K562 (cell line): ENCODE measurements at regions not wholly inside any gene's neighbourhood (a gene's known extent, or its start where the extent isn't known, plus 50 kb on each side); places are given as distances from the start of the nearest gene placed in this dataset.
A peak's percentile ranks its signal among the peaks of the same experiment; 100 is the strongest.

Experiments
- ATAC-seq: fragments of 200-7000 bp; cut with Tn5 transposase; 3 replicates; pipeline ENCODE4 v1.9.1; 2020; ENCODE audit warnings: moderate library complexity
- BruUV-seq: library from RNA; stranded (reverse); fragments of 400-500 nt; replicated peaks from 2 replicates; lab custom pipeline; 2021; lab: Mats Ljungman, UMichigan
- CTCF ChIA-PET: fragments of 300-600 bp; formaldehyde crosslinking; extraction: SDS; loops from one replicate; lab custom pipeline; 2021; ENCODE audit warnings: low intra/inter-chr PET ratio; lab: Yijun Ruan, JAX
- POLR2A ChIA-PET: fragments of 300-600, 350-650 bp; sonication (Branson Sonifier 250); formaldehyde crosslinking; extraction: SDS; loops from one replicate; lab custom pipeline; 2021; ENCODE audit warnings: antibody characterized with exemption, inconsistent platforms; lab: Yijun Ruan, JAX
- DNase-seq, 4 experiments: peaks; one replicate each; pipeline versions ENCODE4 v3.0.0 to v3.0.0-alpha.2; 2011 to 2018; ENCODE audit warnings: low spot score in 3 of 4, mixed read lengths in 3 of 4; ENCODE audit errors: extremely low read depth in 1 of 4
- FAIRE-seq: peaks from 2 replicates; lab custom pipeline; 2011; peaks lifted over from hg19 to GRCh38; lab: Jason Lieb, UNC
- H2AFZ ChIP-seq: 2 replicates; pipeline ENCODE4 v1.6.0; 2011; ENCODE audit warnings: low read depth, low read length, control low read depth, inconsistent platforms
- H3K27ac ChIP-seq: fragments of 200-600 bp; 3 replicates; pipeline ENCODE4 v1.8.0; 2011; ENCODE audit warnings: low read depth, mild to moderate bottlenecking, control low read depth, inconsistent platforms, low read length, moderate library complexity, mixed read lengths; ENCODE audit errors: extremely low read depth
- H3K27me3 ChIP-seq, 2 experiments: fragments of 300-600 bp in 1 of 2; 2 replicates in 1 of 2; 3 replicates in 1 of 2; pipeline versions ENCODE4 v1.6.0 to v1.8.0; 2011; ENCODE audit warnings: inconsistent platforms in 2 of 2, low read length in 2 of 2, mild to moderate bottlenecking in 1 of 2, mixed read lengths in 1 of 2, moderate library complexity in 1 of 2; ENCODE audit not compliant: control insufficient read depth in 2 of 2, insufficient read depth in 2 of 2
- H3K36me3 ChIP-seq: fragments of 300-600 bp; 3 replicates; pipeline ENCODE4 v1.8.0; 2011; ENCODE audit warnings: mild to moderate bottlenecking, low read length, inconsistent platforms; ENCODE audit not compliant: control insufficient read depth, insufficient read depth
- H3K4me1 ChIP-seq, 2 experiments: fragments of 200-600 bp in 1 of 2; replicated peaks in 1 of 2; 2 replicates in 1 of 2; 3 replicates in 1 of 2; pipeline versions ENCODE4 v1.5.1 to v1.8.0; 2011; ENCODE audit warnings: inconsistent platforms in 2 of 2, low read length in 2 of 2, mild to moderate bottlenecking in 1 of 2, mixed read lengths in 1 of 2, moderate library complexity in 1 of 2; ENCODE audit not compliant: control insufficient read depth in 2 of 2, insufficient read depth in 2 of 2
- H3K4me2 ChIP-seq: 2 replicates; pipeline ENCODE4 v1.6.1; 2011; ENCODE audit warnings: low read length, control low read depth, inconsistent platforms, mixed read lengths; ENCODE audit not compliant: insufficient read depth
- H3K4me3 ChIP-seq: fragments of 200-600 bp; sonication (generic), shearing (Covaris generic); 2 replicates; pipeline ENCODE4 v1.5.1; 2016; ENCODE audit warnings: control low read depth, inconsistent platforms
- H3K79me2 ChIP-seq: fragments of 200-600 bp; 3 replicates; pipeline ENCODE4 v1.8.0; 2011; ENCODE audit warnings: low read length, inconsistent platforms; ENCODE audit not compliant: control insufficient read depth, insufficient read depth
- H3K9ac ChIP-seq, 2 experiments: 2 replicates each; pipeline versions ENCODE4 v1.6.0 to v1.6.1; 2011; ENCODE audit warnings: low read depth in 2 of 2, low read length in 2 of 2, control low read depth in 1 of 2, inconsistent platforms in 1 of 2, mild to moderate bottlenecking in 1 of 2, mixed read lengths in 1 of 2; ENCODE audit not compliant: insufficient read depth in 1 of 2
- H3K9me1 ChIP-seq: one replicate; pipeline ENCODE4 v1.6.0; 2011; ENCODE audit warnings: inconsistent platforms, mild to moderate bottlenecking, low read length, moderate library complexity; ENCODE audit not compliant: control insufficient read depth, insufficient read depth
- H3K9me3 ChIP-seq: replicated peaks from 2 replicates; pipeline ENCODE4 v1.5.1; 2011; ENCODE audit warnings: low read depth, low read length, inconsistent platforms; ENCODE audit not compliant: control insufficient read depth, insufficient read depth
- H4K20me1 ChIP-seq: replicated peaks from 2 replicates; pipeline ENCODE4 v1.6.1; 2011; ENCODE audit warnings: low read length, inconsistent platforms, mixed read lengths; ENCODE audit not compliant: control insufficient read depth, insufficient read depth
- MYC ChIP-seq, 2 experiments: fragments of 250-450 bp in 1 of 2; sonication (Bioruptor Pico) in 1 of 2; IDR thresholded peaks; 2 replicates each; pipeline versions ENCODE4 v1.5.1 to v1.6.1; 2012 to 2021; ENCODE audit warnings: low read depth in 2 of 2, borderline replicate concordance in 1 of 2, improper control_type of control experiment in 1 of 2, low read length in 1 of 2, mild to moderate bottlenecking in 1 of 2, moderate library complexity in 1 of 2
- RBFOX2 ChIP-seq: fragments of 200-400 bp; formaldehyde crosslinking; IDR thresholded peaks from 2 replicates; pipeline ENCODE4 v1.6.1; 2017; ENCODE audit warnings: low read depth, mild to moderate bottlenecking, low read length, moderate library complexity
- WGBS: fragments of 100-300 bp; shearing (Covaris generic); methylation state at CpG from one replicate; pipeline ENCODE4 v1.1.6; 2016; ENCODE audit warnings: low coverage, mixed read lengths; ENCODE audit not compliant: insufficient coverage; ENCODE audit errors: missing lambda C conversion rate; 5-methylcytosine and 5-hydroxymethylcytosine counted together
- in situ Hi-C: fragments of 300-500 bp; cut with MboI; formaldehyde crosslinking; loops from 4 replicates; pipeline ENCODE4 v1.15.0; 2018; ENCODE audit warnings: inconsistent platforms, mixed read lengths
- intact Hi-C: fragments of 100-400 bp; cut with micrococcal nuclease; formaldehyde crosslinking; loops from 2 replicates; pipeline ENCODE4 v1.14.2; 2022
- TF ChIP-seq, protein P1 (sequence below), 3 experiments: fragments of 200-800 bp in 1 of 3; sonication (Bioruptor generic) in 1 of 3; sonication (generic) in 1 of 3; formaldehyde crosslinking in 1 of 3; IDR thresholded peaks; 2 replicates each; pipeline versions ENCODE4 v1.6.1 to v1.8.0; 2016 to 2022; ENCODE audit warnings: mild to moderate bottlenecking in 2 of 3, missing compliant biosample characterization in 2 of 3, missing genetic modification characterization in 2 of 3, missing genetic modification reagents in 1 of 3
- TF ChIP-seq, protein P2 (sequence below), 2 experiments: IDR thresholded peaks; 2 replicates each; pipeline ENCODE4 v1.6.1; 2011; ENCODE audit warnings: borderline replicate concordance in 1 of 2, control low read depth in 1 of 2, low read depth in 1 of 2, low read length in 1 of 2, mild to moderate bottlenecking in 1 of 2, mixed read lengths in 1 of 2, moderate library complexity in 1 of 2; ENCODE audit not compliant: insufficient read depth in 1 of 2, insufficient read length in 1 of 2, poor library complexity in 1 of 2, severe bottlenecking in 1 of 2; ENCODE audit errors: extremely low read depth in 1 of 2
- TF ChIP-seq, protein P3 (sequence below): fragments of 450-650 bp; IDR thresholded peaks from 2 replicates; pipeline ENCODE4 v1.6.1; 2017; ENCODE audit warnings: antibody characterized with exemption, mild to moderate bottlenecking
- TF ChIP-seq, protein P4 (sequence below): fragments of 450-650 bp; IDR thresholded peaks from 2 replicates; pipeline ENCODE4 v1.6.1; 2018; ENCODE audit not compliant: partially characterized antibody

DNA sequence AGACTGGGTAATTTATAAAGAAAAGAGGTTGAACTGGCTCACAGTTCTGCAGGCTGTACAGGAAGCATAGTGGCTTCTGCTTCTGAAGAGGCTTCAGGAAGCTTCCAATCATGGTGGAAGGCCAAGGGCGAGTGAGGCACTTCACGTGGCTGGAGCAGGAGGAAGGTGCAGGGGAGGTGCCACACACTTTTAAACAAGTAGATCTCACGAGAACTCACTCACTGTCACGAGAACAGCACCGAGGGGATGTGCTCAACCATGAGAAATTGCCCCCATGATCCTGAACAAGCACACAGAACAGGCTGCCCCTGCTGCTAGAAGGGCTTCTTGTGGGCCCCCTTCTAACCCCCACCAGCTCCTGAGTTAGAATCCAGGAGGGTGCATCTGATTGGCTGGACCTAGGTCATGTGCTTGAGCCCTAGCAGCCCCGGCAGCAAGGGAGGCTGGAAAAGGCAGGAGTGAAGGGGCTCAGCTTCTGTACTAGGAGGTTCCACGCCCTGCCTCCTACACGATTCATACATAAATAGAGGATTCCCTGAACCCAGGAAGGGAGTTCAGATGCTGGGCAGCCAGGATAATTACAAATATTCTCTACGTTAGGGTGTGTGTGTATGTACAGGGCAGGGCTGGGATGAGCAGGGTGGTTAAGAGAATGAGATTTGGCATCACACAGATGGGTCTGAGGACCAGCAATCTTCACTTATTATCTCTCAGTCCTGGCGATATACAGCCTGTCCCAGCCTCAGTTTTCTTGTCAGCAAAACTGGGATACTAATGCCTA, 72.8 kb upstream of the ATP5PO start:
- POLR2A ChIA-PET: interaction anchor here (0.7 to 4.0 kb wide), 3 partner anchors 12 to 20 kb away, joined by 3 to 24 read pairs (median 6); no protein-coding TSS in a partner anchor
- BruUV-seq: no TSS peak
- no peak for FAIRE-seq
- TF ChIP-seq MYC (IDR thresholded peaks at IDR 0.05; ENCODE audit: low read depth, low read length) (0 out of 2 replicates have a peak, but pooled peaks have one; percentile 15), MYC (CRISPR knock-in tag; IDR thresholded peaks at IDR 0.05; ENCODE audit: borderline replicate concordance, low read depth) (no peak), RBFOX2 (no peak)
- TF ChIP-seq, protein P1, sequence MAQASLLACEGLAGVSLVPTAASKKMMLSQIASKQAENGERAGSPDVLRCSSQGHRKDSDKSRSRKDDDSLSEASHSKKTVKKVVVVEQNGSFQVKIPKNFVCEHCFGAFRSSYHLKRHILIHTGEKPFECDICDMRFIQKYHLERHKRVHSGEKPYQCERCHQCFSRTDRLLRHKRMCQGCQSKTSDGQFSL (CRISPR knock-in tag; IDR thresholded peaks at IDR 0.05): no peak
- TF ChIP-seq, protein P1 (tag; IDR thresholded peaks at IDR 0.05): 0 out of 4 replicates have a peak, but pooled peaks of 1 of the 2 experiments have one; percentile 34
- TF ChIP-seq, protein P2, sequence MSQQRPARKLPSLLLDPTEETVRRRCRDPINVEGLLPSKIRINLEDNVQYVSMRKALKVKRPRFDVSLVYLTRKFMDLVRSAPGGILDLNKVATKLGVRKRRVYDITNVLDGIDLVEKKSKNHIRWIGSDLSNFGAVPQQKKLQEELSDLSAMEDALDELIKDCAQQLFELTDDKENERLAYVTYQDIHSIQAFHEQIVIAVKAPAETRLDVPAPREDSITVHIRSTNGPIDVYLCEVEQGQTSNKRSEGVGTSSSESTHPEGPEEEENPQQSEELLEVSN (IDR thresholded peaks at IDR 0.05; ENCODE audit: borderline replicate concordance in 1 of 2, extremely low read depth in 1 of 2, insufficient read depth in 1 of 2, insufficient read length in 1 of 2, low read depth in 1 of 2, low read length in 1 of 2, poor library complexity in 1 of 2, severe bottlenecking in 1 of 2): peak; percentile 33 to 63
- TF ChIP-seq, protein P3, sequence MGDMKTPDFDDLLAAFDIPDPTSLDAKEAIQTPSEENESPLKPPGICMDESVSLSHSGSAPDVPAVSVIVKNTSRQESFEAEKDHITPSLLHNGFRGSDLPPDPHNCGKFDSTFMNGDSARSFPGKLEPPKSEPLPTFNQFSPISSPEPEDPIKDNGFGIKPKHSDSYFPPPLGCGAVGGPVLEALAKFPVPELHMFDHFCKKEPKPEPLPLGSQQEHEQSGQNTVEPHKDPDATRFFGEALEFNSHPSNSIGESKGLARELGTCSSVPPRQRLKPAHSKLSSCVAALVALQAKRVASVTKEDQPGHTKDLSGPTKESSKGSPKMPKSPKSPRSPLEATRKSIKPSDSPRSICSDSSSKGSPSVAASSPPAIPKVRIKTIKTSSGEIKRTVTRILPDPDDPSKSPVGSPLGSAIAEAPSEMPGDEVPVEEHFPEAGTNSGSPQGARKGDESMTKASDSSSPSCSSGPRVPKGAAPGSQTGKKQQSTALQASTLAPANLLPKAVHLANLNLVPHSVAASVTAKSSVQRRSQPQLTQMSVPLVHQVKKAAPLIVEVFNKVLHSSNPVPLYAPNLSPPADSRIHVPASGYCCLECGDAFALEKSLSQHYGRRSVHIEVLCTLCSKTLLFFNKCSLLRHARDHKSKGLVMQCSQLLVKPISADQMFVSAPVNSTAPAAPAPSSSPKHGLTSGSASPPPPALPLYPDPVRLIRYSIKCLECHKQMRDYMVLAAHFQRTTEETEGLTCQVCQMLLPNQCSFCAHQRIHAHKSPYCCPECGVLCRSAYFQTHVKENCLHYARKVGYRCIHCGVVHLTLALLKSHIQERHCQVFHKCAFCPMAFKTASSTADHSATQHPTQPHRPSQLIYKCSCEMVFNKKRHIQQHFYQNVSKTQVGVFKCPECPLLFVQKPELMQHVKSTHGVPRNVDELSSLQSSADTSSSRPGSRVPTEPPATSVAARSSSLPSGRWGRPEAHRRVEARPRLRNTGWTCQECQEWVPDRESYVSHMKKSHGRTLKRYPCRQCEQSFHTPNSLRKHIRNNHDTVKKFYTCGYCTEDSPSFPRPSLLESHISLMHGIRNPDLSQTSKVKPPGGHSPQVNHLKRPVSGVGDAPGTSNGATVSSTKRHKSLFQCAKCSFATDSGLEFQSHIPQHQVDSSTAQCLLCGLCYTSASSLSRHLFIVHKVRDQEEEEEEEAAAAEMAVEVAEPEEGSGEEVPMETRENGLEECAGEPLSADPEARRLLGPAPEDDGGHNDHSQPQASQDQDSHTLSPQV: 0 out of 2 replicates have a peak, but pooled peaks have one; percentile 40
- TF ChIP-seq, protein P4, sequence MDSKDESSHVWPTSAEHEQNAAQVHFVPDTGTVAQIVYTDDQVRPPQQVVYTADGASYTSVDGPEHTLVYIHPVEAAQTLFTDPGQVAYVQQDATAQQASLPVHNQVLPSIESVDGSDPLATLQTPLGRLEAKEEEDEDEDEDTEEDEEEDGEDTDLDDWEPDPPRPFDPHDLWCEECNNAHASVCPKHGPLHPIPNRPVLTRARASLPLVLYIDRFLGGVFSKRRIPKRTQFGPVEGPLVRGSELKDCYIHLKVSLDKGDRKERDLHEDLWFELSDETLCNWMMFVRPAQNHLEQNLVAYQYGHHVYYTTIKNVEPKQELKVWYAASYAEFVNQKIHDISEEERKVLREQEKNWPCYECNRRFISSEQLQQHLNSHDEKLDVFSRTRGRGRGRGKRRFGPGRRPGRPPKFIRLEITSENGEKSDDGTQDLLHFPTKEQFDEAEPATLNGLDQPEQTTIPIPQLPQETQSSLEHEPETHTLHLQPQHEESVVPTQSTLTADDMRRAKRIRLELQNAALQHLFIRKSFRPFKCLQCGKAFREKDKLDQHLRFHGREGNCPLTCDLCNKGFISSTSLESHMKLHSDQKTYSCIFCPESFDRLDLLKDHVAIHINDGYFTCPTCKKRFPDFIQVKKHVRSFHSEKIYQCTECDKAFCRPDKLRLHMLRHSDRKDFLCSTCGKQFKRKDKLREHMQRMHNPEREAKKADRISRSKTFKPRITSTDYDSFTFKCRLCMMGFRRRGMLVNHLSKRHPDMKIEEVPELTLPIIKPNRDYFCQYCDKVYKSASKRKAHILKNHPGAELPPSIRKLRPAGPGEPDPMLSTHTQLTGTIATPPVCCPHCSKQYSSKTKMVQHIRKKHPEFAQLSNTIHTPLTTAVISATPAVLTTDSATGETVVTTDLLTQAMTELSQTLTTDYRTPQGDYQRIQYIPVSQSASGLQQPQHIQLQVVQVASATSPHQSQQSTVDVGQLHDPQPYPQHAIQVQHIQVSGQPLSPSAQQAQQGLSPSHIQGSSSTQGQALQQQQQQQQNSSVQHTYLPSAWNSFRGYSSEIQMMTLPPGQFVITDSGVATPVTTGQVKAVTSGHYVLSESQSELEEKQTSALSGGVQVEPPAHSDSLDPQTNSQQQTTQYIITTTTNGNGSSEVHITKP: peak; percentile 76

More for the DNA sequence above, 72.8 kb upstream of the ATP5PO start:
- Histone ChIP-seq H3K9ac (peak overlapping the region; percentile 6 to 37; a peak in 1 of 4 replicates), H2AFZ (peak overlapping the region; percentile 73), H3K4me2 (peak overlapping the region; percentile 40), H3K9me3 (no peaks in the 10 kb centered on the region), H4K20me1 (no peaks in the 10 kb centered on the region), H3K36me3 (no peaks in the 10 kb centered on the region), H3K4me3 (no peak overlapping the region), H3K27ac (no peak overlapping the region), H3K27me3 (no peaks in the 10 kb centered on the region; a peak in 1 of 5 replicates), H3K79me2 (no peaks in the 10 kb centered on the region), H3K9me1 (no peaks in the 10 kb centered on the region), H3K4me1 (peaks cover 10 to 16% of the 10 kb centered on the region in 2 experiments)
- intact Hi-C loops: no loop called here
- CTCF ChIA-PET: no interaction called here
- ATAC-seq: peak; percentile 82
- in situ Hi-C loops: no loop called here
- peak; percentile 47 to 73 (median 67) for DNase-seq
- 18% methylated on average over 10 of the region's 10 CpGs for WGBS
